ENCODE measurements at regions not wholly inside any gene's neighbourhood (a gene's known extent, or its start where the extent isn't known, plus 50 kb on each side); places are given as distances from the start of the nearest gene placed in this dataset.

- TF ChIP-seq, protein P1, sequence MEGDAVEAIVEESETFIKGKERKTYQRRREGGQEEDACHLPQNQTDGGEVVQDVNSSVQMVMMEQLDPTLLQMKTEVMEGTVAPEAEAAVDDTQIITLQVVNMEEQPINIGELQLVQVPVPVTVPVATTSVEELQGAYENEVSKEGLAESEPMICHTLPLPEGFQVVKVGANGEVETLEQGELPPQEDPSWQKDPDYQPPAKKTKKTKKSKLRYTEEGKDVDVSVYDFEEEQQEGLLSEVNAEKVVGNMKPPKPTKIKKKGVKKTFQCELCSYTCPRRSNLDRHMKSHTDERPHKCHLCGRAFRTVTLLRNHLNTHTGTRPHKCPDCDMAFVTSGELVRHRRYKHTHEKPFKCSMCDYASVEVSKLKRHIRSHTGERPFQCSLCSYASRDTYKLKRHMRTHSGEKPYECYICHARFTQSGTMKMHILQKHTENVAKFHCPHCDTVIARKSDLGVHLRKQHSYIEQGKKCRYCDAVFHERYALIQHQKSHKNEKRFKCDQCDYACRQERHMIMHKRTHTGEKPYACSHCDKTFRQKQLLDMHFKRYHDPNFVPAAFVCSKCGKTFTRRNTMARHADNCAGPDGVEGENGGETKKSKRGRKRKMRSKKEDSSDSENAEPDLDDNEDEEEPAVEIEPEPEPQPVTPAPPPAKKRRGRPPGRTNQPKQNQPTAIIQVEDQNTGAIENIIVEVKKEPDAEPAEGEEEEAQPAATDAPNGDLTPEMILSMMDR (IDR thresholded peaks at IDR 0.05): no peak
- TF ChIP-seq POLR2AphosphoS5 (IDR thresholded peaks at IDR 0.05) (no peak), POLR2A (IDR thresholded peaks at IDR 0.05) (no peak)
These were observed 437.8 kb upstream of the B3GAT1 start for GRCh38 chr11:134849833-134850232.

Data from prostate gland (tissue), 2 donors.